Calu3 (cell line): ENCODE measurements at regions not wholly inside any gene's neighbourhood (a gene's known extent, or its start where the extent isn't known, plus 50 kb on each side); places are given as distances from the start of the nearest gene placed in this dataset.

ENCODE experiments used
- BruUV-seq: library from RNA; stranded (reverse); fragments of 400-500 nt; replicated peaks from 2 replicates; lab custom pipeline; 2021; lab: Mats Ljungman, UMichigan
- CTCF ChIA-PET: fragments of 300-600 bp; sonication (Branson Sonifier 250); formaldehyde crosslinking; loops from one replicate; lab custom pipeline; 2022; ENCODE audit warnings: antibody characterized with exemption; lab: Charles Lee
- DNase-seq: peaks from one replicate; pipeline ENCODE4 v3.0.0; 2022
- H3K27ac Mint-ChIP-seq: one replicate; pipeline ENCODE4 v1.8.0; 2022; ENCODE audit warnings: mixed read lengths; ENCODE audit not compliant: unreplicated experiment
- H3K27me3 Mint-ChIP-seq: one replicate; pipeline ENCODE4 v1.8.0; 2022; ENCODE audit warnings: mixed read lengths; ENCODE audit not compliant: unreplicated experiment
- H3K36me3 Mint-ChIP-seq: one replicate; pipeline ENCODE4 v1.8.0; 2022; ENCODE audit warnings: mild to moderate bottlenecking, moderate library complexity, mixed read lengths; ENCODE audit not compliant: insufficient read depth, unreplicated experiment
- H3K4me1 Mint-ChIP-seq: one replicate; pipeline ENCODE4 v1.8.0; 2022; ENCODE audit warnings: mild to moderate bottlenecking, low read depth, mixed read lengths; ENCODE audit not compliant: unreplicated experiment
- H3K4me3 Mint-ChIP-seq: one replicate; pipeline ENCODE4 v1.8.0; 2022; ENCODE audit warnings: mild to moderate bottlenecking, low read depth, moderate library complexity, mixed read lengths; ENCODE audit not compliant: unreplicated experiment
- H3K9me3 Mint-ChIP-seq: one replicate; pipeline ENCODE4 v1.8.0; 2022; ENCODE audit warnings: low read depth, mixed read lengths; ENCODE audit not compliant: unreplicated experiment
- CTCF ChIP-seq: fragments of 200-600 bp; IDR thresholded peaks from one replicate; pipeline ENCODE4 v1.8.0; 2022; ENCODE audit warnings: antibody characterized with exemption; ENCODE audit not compliant: unreplicated experiment
- intact Hi-C: fragments of 100-400 bp; cut with micrococcal nuclease; formaldehyde crosslinking; loops from one replicate; pipeline ENCODE4 v1.10.0; 2022; ENCODE audit not compliant: unreplicated experiment

- no peak overlapping the region for H3K27ac Mint-ChIP-seq
- peaks cover 10% of the 10 kb centered on the region for H3K4me1 Mint-ChIP-seq
- no peaks in the 10 kb centered on the region for H3K27me3 Mint-ChIP-seq
- H3K9me3 Mint-ChIP-seq, result peaks cover 2% of the 10 kb centered on the region
- no peak for DNase-seq
- no peak overlapping the region for H3K4me3 Mint-ChIP-seq
- intact Hi-C loops, result no loop called here
- CTCF ChIA-PET, result no interaction called here
- no peak for TF ChIP-seq CTCF
- H3K36me3 Mint-ChIP-seq, result no peaks in the 10 kb centered on the region
- BruUV-seq, result no TSS peak
Measured at GRCh38 chr3:19632099-19633074, 301.6 kb downstream of the EFHB start.

- Mint-ChIP-seq H3K36me3 (no peaks in the 10 kb centered on the region), H3K9me3 (peaks cover 3% of the 10 kb centered on the region), H3K27ac (no peak overlapping the region), H3K27me3 (no peaks in the 10 kb centered on the region), H3K4me3 (no peak overlapping the region), H3K4me1 (no peaks in the 10 kb centered on the region)
- CTCF ChIA-PET, result no interaction called here
- DNase-seq, result no peak
- no TSS peak for BruUV-seq
- TF ChIP-seq CTCF, result no peak
- intact Hi-C loops, result no loop called here
Measured at GRCh38 chr3:19598870-19599269, 335.1 kb downstream of the EFHB start.

- no peak for DNase-seq
- Mint-ChIP-seq H3K27ac (no peak overlapping the region), H3K4me3 (no peak overlapping the region), H3K9me3 (peaks cover 3% of the 10 kb centered on the region), H3K4me1 (no peaks in the 10 kb centered on the region), H3K27me3 (no peaks in the 10 kb centered on the region), H3K36me3 (no peaks in the 10 kb centered on the region)
- TF ChIP-seq CTCF, result no peak
- CTCF ChIA-PET, result no interaction called here
- intact Hi-C loops, result no loop called here
- no TSS peak for BruUV-seq
Measured at GRCh38 chr3:19596408-19596807, 337.6 kb downstream of the EFHB start.

- no TSS peak for BruUV-seq
- no peaks in the 10 kb centered on the region for H3K27me3 Mint-ChIP-seq
- H3K9me3 Mint-ChIP-seq, result peaks cover 3% of the 10 kb centered on the region
- no peak for TF ChIP-seq CTCF
- no peaks in the 10 kb centered on the region for H3K36me3 Mint-ChIP-seq
- no peak for DNase-seq
- intact Hi-C loops, result no loop called here
- CTCF ChIA-PET, result no interaction called here
- no peak overlapping the region for H3K4me3 Mint-ChIP-seq
- H3K4me1 Mint-ChIP-seq, result no peaks in the 10 kb centered on the region
- H3K27ac Mint-ChIP-seq, result no peak overlapping the region
Measured at GRCh38 chr3:19595884-19596283, 338.1 kb downstream of the EFHB start.
